ENCODE measurements at regions not wholly inside any gene's neighbourhood (a gene's known extent, or its start where the extent isn't known, plus 50 kb on each side); places are given as distances from the start of the nearest gene placed in this dataset.
A peak's percentile ranks its signal among the peaks of the same experiment; 100 is the strongest.

DNA sequence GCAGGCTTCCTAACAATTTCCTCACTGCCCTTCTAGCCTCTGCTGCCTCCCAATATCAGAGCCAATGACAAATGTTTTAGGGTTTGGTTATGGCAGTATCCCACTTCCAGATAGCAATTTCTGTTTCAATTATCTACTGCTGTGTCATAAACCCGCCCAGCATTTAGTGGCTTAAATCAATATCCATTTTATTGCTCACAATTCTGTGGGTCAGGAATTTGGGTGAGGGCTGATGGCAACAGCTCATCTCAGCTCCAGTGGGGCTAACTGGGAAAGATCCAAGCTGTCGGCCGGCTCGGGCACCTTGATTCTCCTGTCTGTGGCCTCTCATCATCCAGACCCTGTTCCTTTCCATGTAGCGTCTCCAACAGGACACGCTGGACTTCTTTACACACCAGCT, 85.3 kb upstream of the GOLGA8J start (continued):
- TF ChIP-seq, protein P1, sequence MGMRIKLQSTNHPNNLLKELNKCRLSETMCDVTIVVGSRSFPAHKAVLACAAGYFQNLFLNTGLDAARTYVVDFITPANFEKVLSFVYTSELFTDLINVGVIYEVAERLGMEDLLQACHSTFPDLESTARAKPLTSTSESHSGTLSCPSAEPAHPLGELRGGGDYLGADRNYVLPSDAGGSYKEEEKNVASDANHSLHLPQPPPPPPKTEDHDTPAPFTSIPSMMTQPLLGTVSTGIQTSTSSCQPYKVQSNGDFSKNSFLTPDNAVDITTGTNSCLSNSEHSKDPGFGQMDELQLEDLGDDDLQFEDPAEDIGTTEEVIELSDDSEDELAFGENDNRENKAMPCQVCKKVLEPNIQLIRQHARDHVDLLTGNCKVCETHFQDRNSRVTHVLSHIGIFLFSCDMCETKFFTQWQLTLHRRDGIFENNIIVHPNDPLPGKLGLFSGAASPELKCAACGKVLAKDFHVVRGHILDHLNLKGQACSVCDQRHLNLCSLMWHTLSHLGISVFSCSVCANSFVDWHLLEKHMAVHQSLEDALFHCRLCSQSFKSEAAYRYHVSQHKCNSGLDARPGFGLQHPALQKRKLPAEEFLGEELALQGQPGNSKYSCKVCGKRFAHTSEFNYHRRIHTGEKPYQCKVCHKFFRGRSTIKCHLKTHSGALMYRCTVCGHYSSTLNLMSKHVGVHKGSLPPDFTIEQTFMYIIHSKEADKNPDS (CRISPR knock-in tag; IDR thresholded peaks at IDR 0.05): no peak
- TF ChIP-seq, protein P2, sequence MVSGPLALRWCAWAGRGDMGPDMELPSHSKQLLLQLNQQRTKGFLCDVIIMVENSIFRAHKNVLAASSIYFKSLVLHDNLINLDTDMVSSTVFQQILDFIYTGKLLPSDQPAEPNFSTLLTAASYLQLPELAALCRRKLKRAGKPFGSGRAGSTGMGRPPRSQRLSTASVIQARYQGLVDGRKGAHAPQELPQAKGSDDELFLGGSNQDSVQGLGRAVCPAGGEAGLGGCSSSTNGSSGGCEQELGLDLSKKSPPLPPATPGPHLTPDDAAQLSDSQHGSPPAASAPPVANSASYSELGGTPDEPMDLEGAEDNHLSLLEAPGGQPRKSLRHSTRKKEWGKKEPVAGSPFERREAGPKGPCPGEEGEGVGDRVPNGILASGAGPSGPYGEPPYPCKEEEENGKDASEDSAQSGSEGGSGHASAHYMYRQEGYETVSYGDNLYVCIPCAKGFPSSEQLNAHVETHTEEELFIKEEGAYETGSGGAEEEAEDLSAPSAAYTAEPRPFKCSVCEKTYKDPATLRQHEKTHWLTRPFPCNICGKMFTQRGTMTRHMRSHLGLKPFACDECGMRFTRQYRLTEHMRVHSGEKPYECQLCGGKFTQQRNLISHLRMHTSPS (CRISPR knock-in tag; IDR thresholded peaks at IDR 0.05; ENCODE audit: low read depth): no peak

DNA sequence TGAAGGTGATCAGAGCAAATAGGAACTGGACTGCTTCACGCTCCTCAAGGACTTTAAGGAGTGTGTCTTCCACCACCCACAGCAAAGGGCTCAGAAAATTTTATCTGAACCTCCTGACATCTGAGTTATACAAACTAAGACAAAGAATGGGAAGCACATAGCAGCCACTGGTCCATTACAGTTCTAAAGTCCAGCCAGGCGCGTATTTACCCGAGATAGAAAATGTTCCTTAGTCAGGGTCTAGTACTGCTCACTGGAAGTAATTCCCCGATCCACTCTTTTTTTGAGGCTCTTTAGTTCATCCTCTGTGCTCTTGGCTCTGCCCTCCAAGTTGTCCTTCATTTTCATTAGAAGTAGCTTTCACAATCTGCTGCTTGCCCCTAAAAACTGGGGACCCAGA, 88.5 kb upstream of the GOLGA8J start:
- POLR2A ChIA-PET: no interaction called here
- Histone ChIP-seq H4K20me1 (ENCODE audit: insufficient read depth, low read length) (no peaks in the 10 kb centered on the region), H3K4me2 (ENCODE audit: low read depth, low read length) (peak overlapping the region; percentile 1; the same call in 1 of the 2 replicates), H3K79me2 (ENCODE audit: insufficient read depth, low read length) (no peaks in the 10 kb centered on the region), H3K27me3 (ENCODE audit: control insufficient read depth in 1 of 2, insufficient read depth in 2 of 2, low read length in 2 of 2) (no peaks in the 10 kb centered on the region; a peak in 1 of 5 replicates), H2AFZ (ENCODE audit: low read length) (no peak overlapping the region), H3K9ac (ENCODE audit: insufficient read depth, low read depth, low read length) (no peak overlapping the region), H3K36me3 (replicated peaks in 1 of 2; ENCODE audit: control insufficient read depth in 1 of 2, insufficient read depth in 2 of 2, low read length in 2 of 2) (no peaks in the 10 kb centered on the region), H3K4me1 (ENCODE audit: insufficient read depth, low read length) (0 out of 2 replicates have a peak, but pooled peaks cover 8% of the 10 kb centered on the region), H3K4me3 (replicated peaks in 1 of 3; ENCODE audit: insufficient read depth in 1 of 3, low read depth in 2 of 3, low read length in 3 of 3) (no peak overlapping the region), H3K27ac (ENCODE audit: extremely low read length, insufficient read depth, low read length) (no peak overlapping the region), H3K9me3 (ENCODE audit: low read length) (no peaks in the 10 kb centered on the region)
- BruUV-seq (replicated peaks): no TSS peak
- in situ Hi-C loops (cut with HindIII; ENCODE audit: extremely low pct_ligation_motif_present, low pct_unique_long_range_greater_than_20kb) (no loop called here), intact Hi-C loops (cut with micrococcal nuclease; ENCODE audit: unreplicated experiment) (no loop called here)
- CTCF ChIA-PET (ENCODE audit: low intra/inter-chr PET ratio, low total read pairs): no interaction called here
- DNase-seq (ENCODE audit: low spot score): no peak
- TF ChIP-seq ZMYM2 (CRISPR knock-in tag; IDR thresholded peaks at IDR 0.05) (no peak), HNF4A (CRISPR knock-in tag; IDR thresholded peaks at IDR 0.05) (0 out of 2 replicates have a peak, but pooled peaks have one; percentile 6)
- 2% methylated on average over 5 of the region's 5 CpGs for WGBS (ENCODE audit: low lambda C conversion rate)
- ATAC-seq: peak; percentile 55; the same call in 2 of the 3 replicates
- FAIRE-seq: no peak
